HL-60 (cell line): ENCODE measurements at regions not wholly inside any gene's neighbourhood (a gene's known extent, or its start where the extent isn't known, plus 50 kb on each side); places are given as distances from the start of the nearest gene placed in this dataset.

ENCODE experiments used
- DNase-seq, 2 experiments: peaks; one replicate each; pipeline ENCODE4 v3.0.0-alpha.2; 2010 to 2020; ENCODE audit warnings: low read depth in 1 of 2, low spot score in 1 of 2
- H3K27ac ChIP-seq: fragments of 250-450 bp; sonication (Bioruptor Pico); replicated peaks from 2 replicates; pipeline ENCODE4 v1.5.1; 2020; ENCODE audit warnings: mild to moderate bottlenecking, moderate library complexity
- H3K27me3 ChIP-seq: fragments of 250-450 bp; sonication (Bioruptor Pico); 2 replicates; pipeline ENCODE4 v1.5.1; 2021; ENCODE audit warnings: mild to moderate bottlenecking, moderate library complexity; ENCODE audit not compliant: insufficient read depth, poor library complexity, severe bottlenecking
- H3K4me3 ChIP-seq: replicated peaks from 2 replicates; pipeline ENCODE4 v1.5.1; 2011; ENCODE audit warnings: mild to moderate bottlenecking, control low read depth, low read length; ENCODE audit not compliant: insufficient read depth
- GABPA ChIP-seq: IDR thresholded peaks from 2 replicates; pipeline ENCODE4 v1.6.1; 2012; ENCODE audit warnings: low read depth
- POLR2AphosphoS5 ChIP-seq: IDR thresholded peaks from 2 replicates; pipeline ENCODE4 v1.6.1; 2012; ENCODE audit warnings: low read depth
- SPI1 ChIP-seq: IDR thresholded peaks from 2 replicates; pipeline ENCODE4 v1.6.1; 2012; ENCODE audit warnings: low read depth, mild to moderate bottlenecking, borderline replicate concordance
- TF ChIP-seq, protein P1 (sequence below): IDR thresholded peaks from one replicate; pipeline ENCODE4 v1.5.1; 2011; ENCODE audit warnings: low read length, control low read depth, inconsistent platforms; ENCODE audit not compliant: insufficient read depth
- TF ChIP-seq, protein P2 (sequence below): IDR thresholded peaks from 2 replicates; pipeline ENCODE4 v1.6.1; 2012; ENCODE audit warnings: low read depth; ENCODE audit not compliant: insufficient replicate concordance

GRCh38 chr2:236738896-236739295 lies 169.3 kb downstream of the ACKR3 start:
- no peaks in the 10 kb centered on the region for H3K27me3 ChIP-seq
- TF ChIP-seq GABPA, result no peak
- TF ChIP-seq, protein P1, sequence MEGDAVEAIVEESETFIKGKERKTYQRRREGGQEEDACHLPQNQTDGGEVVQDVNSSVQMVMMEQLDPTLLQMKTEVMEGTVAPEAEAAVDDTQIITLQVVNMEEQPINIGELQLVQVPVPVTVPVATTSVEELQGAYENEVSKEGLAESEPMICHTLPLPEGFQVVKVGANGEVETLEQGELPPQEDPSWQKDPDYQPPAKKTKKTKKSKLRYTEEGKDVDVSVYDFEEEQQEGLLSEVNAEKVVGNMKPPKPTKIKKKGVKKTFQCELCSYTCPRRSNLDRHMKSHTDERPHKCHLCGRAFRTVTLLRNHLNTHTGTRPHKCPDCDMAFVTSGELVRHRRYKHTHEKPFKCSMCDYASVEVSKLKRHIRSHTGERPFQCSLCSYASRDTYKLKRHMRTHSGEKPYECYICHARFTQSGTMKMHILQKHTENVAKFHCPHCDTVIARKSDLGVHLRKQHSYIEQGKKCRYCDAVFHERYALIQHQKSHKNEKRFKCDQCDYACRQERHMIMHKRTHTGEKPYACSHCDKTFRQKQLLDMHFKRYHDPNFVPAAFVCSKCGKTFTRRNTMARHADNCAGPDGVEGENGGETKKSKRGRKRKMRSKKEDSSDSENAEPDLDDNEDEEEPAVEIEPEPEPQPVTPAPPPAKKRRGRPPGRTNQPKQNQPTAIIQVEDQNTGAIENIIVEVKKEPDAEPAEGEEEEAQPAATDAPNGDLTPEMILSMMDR, result no peak
- no peak for TF ChIP-seq POLR2AphosphoS5
- TF ChIP-seq, protein P2, sequence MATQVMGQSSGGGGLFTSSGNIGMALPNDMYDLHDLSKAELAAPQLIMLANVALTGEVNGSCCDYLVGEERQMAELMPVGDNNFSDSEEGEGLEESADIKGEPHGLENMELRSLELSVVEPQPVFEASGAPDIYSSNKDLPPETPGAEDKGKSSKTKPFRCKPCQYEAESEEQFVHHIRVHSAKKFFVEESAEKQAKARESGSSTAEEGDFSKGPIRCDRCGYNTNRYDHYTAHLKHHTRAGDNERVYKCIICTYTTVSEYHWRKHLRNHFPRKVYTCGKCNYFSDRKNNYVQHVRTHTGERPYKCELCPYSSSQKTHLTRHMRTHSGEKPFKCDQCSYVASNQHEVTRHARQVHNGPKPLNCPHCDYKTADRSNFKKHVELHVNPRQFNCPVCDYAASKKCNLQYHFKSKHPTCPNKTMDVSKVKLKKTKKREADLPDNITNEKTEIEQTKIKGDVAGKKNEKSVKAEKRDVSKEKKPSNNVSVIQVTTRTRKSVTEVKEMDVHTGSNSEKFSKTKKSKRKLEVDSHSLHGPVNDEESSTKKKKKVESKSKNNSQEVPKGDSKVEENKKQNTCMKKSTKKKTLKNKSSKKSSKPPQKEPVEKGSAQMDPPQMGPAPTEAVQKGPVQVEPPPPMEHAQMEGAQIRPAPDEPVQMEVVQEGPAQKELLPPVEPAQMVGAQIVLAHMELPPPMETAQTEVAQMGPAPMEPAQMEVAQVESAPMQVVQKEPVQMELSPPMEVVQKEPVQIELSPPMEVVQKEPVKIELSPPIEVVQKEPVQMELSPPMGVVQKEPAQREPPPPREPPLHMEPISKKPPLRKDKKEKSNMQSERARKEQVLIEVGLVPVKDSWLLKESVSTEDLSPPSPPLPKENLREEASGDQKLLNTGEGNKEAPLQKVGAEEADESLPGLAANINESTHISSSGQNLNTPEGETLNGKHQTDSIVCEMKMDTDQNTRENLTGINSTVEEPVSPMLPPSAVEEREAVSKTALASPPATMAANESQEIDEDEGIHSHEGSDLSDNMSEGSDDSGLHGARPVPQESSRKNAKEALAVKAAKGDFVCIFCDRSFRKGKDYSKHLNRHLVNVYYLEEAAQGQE, result no peak
- TF ChIP-seq SPI1, result no peak
- H3K27ac ChIP-seq, result no peak overlapping the region
- no peak for DNase-seq
- no peak overlapping the region for H3K4me3 ChIP-seq

GRCh38 chr2:236739663-236740062 lies 170.0 kb downstream of the ACKR3 start:
- TF ChIP-seq GABPA, result no peak
- TF ChIP-seq POLR2AphosphoS5, result no peak
- TF ChIP-seq, protein P1, result no peak
- TF ChIP-seq, protein P2, result no peak
- TF ChIP-seq SPI1, result no peak
- no peak overlapping the region for H3K4me3 ChIP-seq
- H3K27me3 ChIP-seq, result peaks cover 2% of the 10 kb centered on the region
- no peak overlapping the region for H3K27ac ChIP-seq
- no peak for DNase-seq

GRCh38 chr2:236740506-236740905 lies 170.9 kb downstream of the ACKR3 start:
- DNase-seq, result no peak
- Histone ChIP-seq H3K27me3 (peaks cover 3% of the 10 kb centered on the region), H3K4me3 (no peak overlapping the region), H3K27ac (no peak overlapping the region)
- TF ChIP-seq SPI1, result no peak

DNA sequence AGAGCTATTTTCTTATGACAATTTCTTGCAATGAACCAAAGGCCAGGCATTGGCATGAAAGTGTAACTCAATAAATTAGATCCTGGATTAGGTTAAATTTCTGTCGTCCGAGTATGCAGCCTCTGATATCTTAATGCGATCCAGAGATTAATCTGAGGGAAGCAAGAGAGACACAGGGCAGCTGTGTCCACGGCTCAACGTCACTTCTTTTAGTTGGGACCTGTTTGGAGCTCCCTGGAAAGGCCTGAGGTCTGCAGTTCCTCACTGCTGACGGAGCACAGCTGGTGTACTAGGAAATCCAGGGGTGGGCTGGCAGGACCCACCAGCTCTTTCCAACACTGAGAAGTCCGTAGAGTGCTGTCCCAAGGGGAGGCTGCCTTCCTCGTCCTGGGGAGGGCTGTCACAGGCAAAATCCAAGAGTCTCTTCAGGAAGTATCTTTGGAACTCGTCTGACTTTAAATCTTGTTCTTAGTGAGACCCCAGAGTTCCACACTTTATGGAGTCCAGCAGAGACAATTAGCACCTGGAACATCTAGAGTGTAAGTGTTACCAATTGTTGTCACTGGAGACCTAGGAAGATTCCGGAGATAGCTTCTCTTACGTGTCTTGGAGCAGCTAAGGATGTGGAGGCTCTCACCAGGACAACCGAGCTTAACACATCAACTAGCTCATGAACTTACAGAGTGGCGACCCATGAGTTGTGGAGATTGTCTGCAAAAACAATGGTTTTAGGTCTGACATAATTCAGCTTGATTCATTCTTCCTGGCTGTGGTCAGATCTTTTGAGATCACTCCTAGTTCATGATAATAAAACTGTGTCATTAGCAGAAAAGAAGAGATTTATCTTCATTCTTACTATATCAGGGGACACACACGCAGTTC lies 173.7 kb downstream of the ACKR3 start:
- no peak overlapping the region for H3K4me3 ChIP-seq
- no peak for DNase-seq
- no peak overlapping the region for H3K27ac ChIP-seq
- TF ChIP-seq, protein P1, result no peak
- TF ChIP-seq GABPA (no peak), SPI1 (no peak), POLR2AphosphoS5 (no peak)
- TF ChIP-seq, protein P2, result no peak
- H3K27me3 ChIP-seq, result peaks cover 3% of the 10 kb centered on the region
